ENCODE measurements at regions not wholly inside any gene's neighbourhood (a gene's known extent, or its start where the extent isn't known, plus 50 kb on each side); places are given as distances from the start of the nearest gene placed in this dataset.

GRCh38 chr5:62090953-62091352, 215.1 kb upstream of the KIF2A start:
- TF ChIP-seq, protein P1, sequence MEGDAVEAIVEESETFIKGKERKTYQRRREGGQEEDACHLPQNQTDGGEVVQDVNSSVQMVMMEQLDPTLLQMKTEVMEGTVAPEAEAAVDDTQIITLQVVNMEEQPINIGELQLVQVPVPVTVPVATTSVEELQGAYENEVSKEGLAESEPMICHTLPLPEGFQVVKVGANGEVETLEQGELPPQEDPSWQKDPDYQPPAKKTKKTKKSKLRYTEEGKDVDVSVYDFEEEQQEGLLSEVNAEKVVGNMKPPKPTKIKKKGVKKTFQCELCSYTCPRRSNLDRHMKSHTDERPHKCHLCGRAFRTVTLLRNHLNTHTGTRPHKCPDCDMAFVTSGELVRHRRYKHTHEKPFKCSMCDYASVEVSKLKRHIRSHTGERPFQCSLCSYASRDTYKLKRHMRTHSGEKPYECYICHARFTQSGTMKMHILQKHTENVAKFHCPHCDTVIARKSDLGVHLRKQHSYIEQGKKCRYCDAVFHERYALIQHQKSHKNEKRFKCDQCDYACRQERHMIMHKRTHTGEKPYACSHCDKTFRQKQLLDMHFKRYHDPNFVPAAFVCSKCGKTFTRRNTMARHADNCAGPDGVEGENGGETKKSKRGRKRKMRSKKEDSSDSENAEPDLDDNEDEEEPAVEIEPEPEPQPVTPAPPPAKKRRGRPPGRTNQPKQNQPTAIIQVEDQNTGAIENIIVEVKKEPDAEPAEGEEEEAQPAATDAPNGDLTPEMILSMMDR (IDR thresholded peaks at IDR 0.05), result no peak
- TF ChIP-seq, protein P2, sequence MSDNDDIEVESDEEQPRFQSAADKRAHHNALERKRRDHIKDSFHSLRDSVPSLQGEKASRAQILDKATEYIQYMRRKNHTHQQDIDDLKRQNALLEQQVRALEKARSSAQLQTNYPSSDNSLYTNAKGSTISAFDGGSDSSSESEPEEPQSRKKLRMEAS (IDR thresholded peaks at IDR 0.05), result no peak
- TF ChIP-seq CBX8 (IDR thresholded peaks at IDR 0.05) (no peak), EP300 (IDR thresholded peaks at IDR 0.05) (no peak), POLR2A (IDR thresholded peaks at IDR 0.05; ENCODE audit: low read length) (no peak), SMC3 (IDR thresholded peaks at IDR 0.05) (no peak), MYC (IDR thresholded peaks at IDR 0.05; ENCODE audit: borderline replicate concordance, low read length) (no peak), RAD21 (conservative IDR thresholded peaks at IDR 0.05 in 1 of 2, IDR thresholded peaks at IDR 0.05 in 1 of 2) (no peak)
